Panc1 (cell line): ENCODE measurements at regions not wholly inside any gene's neighbourhood (a gene's known extent, or its start where the extent isn't known, plus 50 kb on each side); places are given as distances from the start of the nearest gene placed in this dataset.
"Not testable (repeated sequence)": the region's sequence is repeated elsewhere in the genome, so short reads cannot be mapped to it uniquely, and the experiment has no call there.

Experiments
- ATAC-seq: fragments of 200-7000 bp; cut with Tn5 transposase; 2 replicates; pipeline ENCODE4 v1.9.1; 2020; ENCODE audit warnings: mild to moderate bottlenecking, moderate library complexity
- BruUV-seq: library from RNA; stranded (reverse); fragments of 400-500 nt; replicated peaks from 2 replicates; lab custom pipeline; 2021; lab: Mats Ljungman, UMichigan
- CTCF ChIA-PET: fragments of 300-600 bp; sonication (Branson Sonifier 250); formaldehyde crosslinking; loops from one replicate; lab custom pipeline; 2022; ENCODE audit warnings: antibody characterized with exemption; lab: Charles Lee
- POLR2A ChIA-PET: fragments of 300-600 bp; sonication (Branson Sonifier 250); formaldehyde crosslinking; loops from one replicate; lab custom pipeline; 2022; ENCODE audit warnings: antibody characterized with exemption; lab: Charles Lee
- DNase-seq: peaks from one replicate; pipeline ENCODE4 v3.0.0-alpha.2; 2010; ENCODE audit warnings: low read depth, low spot score
- H3K27ac ChIP-seq: 2 replicates; pipeline ENCODE4 v1.5.1; 2011; ENCODE audit warnings: mild to moderate bottlenecking, low read length, inconsistent platforms
- H3K27me3 ChIP-seq: fragments of 200-500 bp; sonication (Bioruptor generic); 2 replicates; pipeline ENCODE4 v1.6.0; 2014; ENCODE audit warnings: low read length, inconsistent platforms; ENCODE audit not compliant: control insufficient read depth, insufficient read depth
- H3K36me3 ChIP-seq: fragments of 200-500 bp; sonication (Bioruptor generic); 2 replicates; pipeline ENCODE4 v1.5.1; 2014; ENCODE audit warnings: inconsistent platforms, mild to moderate bottlenecking, low read length, moderate library complexity; ENCODE audit not compliant: control insufficient read depth, insufficient read depth
- H3K4me1 ChIP-seq: 2 replicates; pipeline ENCODE4 v1.5.1; 2011; ENCODE audit warnings: inconsistent platforms, mild to moderate bottlenecking, low read length, moderate library complexity; ENCODE audit not compliant: control insufficient read depth, insufficient read depth
- H3K4me3 ChIP-seq, 2 experiments: 2 replicates each; pipeline ENCODE4 v1.5.1; 2011 to 2012; ENCODE audit warnings: low read depth in 2 of 2, low read length in 2 of 2, mild to moderate bottlenecking in 2 of 2, inconsistent platforms in 1 of 2, moderate library complexity in 1 of 2
- H3K9me3 ChIP-seq: fragments of 200-500 bp; sonication (Bioruptor generic); 2 replicates; pipeline ENCODE4 v1.5.1; 2014; ENCODE audit warnings: low read depth, mild to moderate bottlenecking, inconsistent platforms, low read length, moderate library complexity; ENCODE audit not compliant: control insufficient read depth, insufficient read depth
- CTCF ChIP-seq: fragments of 450-650 bp; IDR thresholded peaks from 2 replicates; pipeline ENCODE4 v1.5.1; 2017; ENCODE audit warnings: mild to moderate bottlenecking
- POLR2AphosphoS5 ChIP-seq: IDR thresholded peaks from 2 replicates; pipeline ENCODE4 v1.6.1; 2012; ENCODE audit warnings: mild to moderate bottlenecking, low read depth, low read length, moderate library complexity
- REST ChIP-seq, 2 experiments: IDR thresholded peaks; 2 replicates each; pipeline ENCODE4 v1.6.1; 2011 to 2012; ENCODE audit warnings: low read depth in 2 of 2, control low read depth in 1 of 2, low read length in 1 of 2, mild to moderate bottlenecking in 1 of 2, moderate library complexity in 1 of 2; ENCODE audit not compliant: insufficient read depth in 1 of 2
- SIN3A ChIP-seq: IDR thresholded peaks from 2 replicates; pipeline ENCODE4 v1.6.1; 2012; ENCODE audit warnings: low read depth, mild to moderate bottlenecking, low read length, moderate library complexity, borderline replicate concordance; ENCODE audit not compliant: insufficient read depth
- TCF7L2 ChIP-seq: IDR thresholded peaks from 2 replicates; pipeline ENCODE4 v1.6.1; 2011; ENCODE audit warnings: mild to moderate bottlenecking, low read depth, low read length, inconsistent platforms
- in situ Hi-C: cut with HindIII; loops from 2 replicates; pipeline ENCODE4 v1.10.0; 2016; ENCODE audit warnings: low sequenced_read_pairs, low pct_unique_long_range_greater_than_20kb
- intact Hi-C: fragments of 100-400 bp; cut with micrococcal nuclease; formaldehyde crosslinking; loops from one replicate; pipeline ENCODE4 v1.10.0; 2022; ENCODE audit not compliant: unreplicated experiment

- H3K4me3 ChIP-seq, H3K27ac ChIP-seq, CTCF ChIA-PET, BruUV-seq, DNase-seq, POLR2A ChIA-PET, in situ Hi-C loops, H3K4me1 ChIP-seq, H3K9me3 ChIP-seq, H3K27me3 ChIP-seq, intact Hi-C loops, ATAC-seq, H3K36me3 ChIP-seq: not testable (repeated sequence)
Measured at GRCh38 chr20:26288379-26289061, 591.9 kb upstream of the ZNF337 start.

- no TSS peak for BruUV-seq
Measured at GRCh38 chr20:26279238-26279637, 582.6 kb upstream of the ZNF337 start.

More at GRCh38 chr20:26279238-26279637, 582.6 kb upstream of the ZNF337 start:
- intact Hi-C loops (no loop called here), in situ Hi-C loops (no loop called here)
- DNase-seq: no peak
- ATAC-seq: no peak
- Histone ChIP-seq H3K4me3 (no peak overlapping the region), H3K27me3 (no peaks in the 10 kb centered on the region), H3K4me1 (no peaks in the 10 kb centered on the region), H3K36me3 (no peaks in the 10 kb centered on the region), H3K27ac (no peak overlapping the region), H3K9me3 (no peaks in the 10 kb centered on the region)
- CTCF ChIA-PET: no interaction called here
- no peak for TF ChIP-seq REST (IDR thresholded peaks at IDR 0.05; ENCODE audit: insufficient read depth in 1 of 2, low read depth in 2 of 2, low read length in 1 of 2)
- no peak for TF ChIP-seq TCF7L2
- no peak for TF ChIP-seq CTCF
- TF ChIP-seq SIN3A: no peak
- TF ChIP-seq POLR2AphosphoS5: no peak
- POLR2A ChIA-PET: no interaction called here
